OCI-LY7 (cell line): ENCODE measurements at regions not wholly inside any gene's neighbourhood (a gene's known extent, or its start where the extent isn't known, plus 50 kb on each side); places are given as distances from the start of the nearest gene placed in this dataset.

Experiments used
- BruUV-seq: library from RNA; stranded (reverse); fragments of 400-500 nt; replicated peaks from 2 replicates; lab custom pipeline; 2021; lab: Mats Ljungman, UMichigan
- CTCF ChIA-PET: fragments of 300-600 bp; sonication (Branson Sonifier 250); formaldehyde crosslinking; loops from one replicate; lab custom pipeline; 2022; ENCODE audit warnings: antibody characterized with exemption; ENCODE audit not compliant: unreplicated experiment; lab: Charles Lee
- POLR2A ChIA-PET: fragments of 300-600 bp; sonication (Branson Sonifier 250); formaldehyde crosslinking; loops from one replicate; lab custom pipeline; 2022; ENCODE audit warnings: antibody characterized with exemption; lab: Charles Lee
- DNase-seq: peaks from one replicate; pipeline ENCODE4 v3.0.0-alpha.2; 2015; ENCODE audit warnings: low spot score
- H2AFZ ChIP-seq: fragments of 200-600 bp; sonication (generic), shearing (Covaris generic); 2 replicates; pipeline ENCODE4 v1.6.1; 2014; ENCODE audit warnings: mild to moderate bottlenecking, antibody characterized with exemption, low read length, moderate library complexity
- H3K27ac ChIP-seq: fragments of 200-600 bp; sonication (generic); 2 replicates; pipeline ENCODE4 v1.5.1; 2014; ENCODE audit warnings: mixed run types, low read depth, mild to moderate bottlenecking, moderate library complexity, low read length, inconsistent platforms; ENCODE audit not compliant: poor library complexity, severe bottlenecking
- H3K36me3 ChIP-seq: fragments of 200-600 bp; sonication (generic); 2 replicates; pipeline ENCODE4 v1.6.1; 2014; ENCODE audit warnings: mild to moderate bottlenecking, antibody characterized with exemption, low read length, moderate library complexity, mixed read lengths; ENCODE audit not compliant: insufficient read depth
- H3K4me1 ChIP-seq: fragments of 200-600 bp; sonication (generic); 2 replicates; pipeline ENCODE4 v1.5.1; 2014; ENCODE audit warnings: mild to moderate bottlenecking, low read length; ENCODE audit not compliant: insufficient read depth, poor library complexity, severe bottlenecking
- H3K4me2 ChIP-seq: fragments of 200-600 bp; sonication (generic); 2 replicates; pipeline ENCODE4 v1.6.1; 2014; ENCODE audit warnings: mild to moderate bottlenecking, low read length
- H3K4me3 ChIP-seq: fragments of 200-600 bp; sonication (generic); 2 replicates; pipeline ENCODE4 v1.5.1; 2014; ENCODE audit warnings: mild to moderate bottlenecking, low read depth, low read length; ENCODE audit not compliant: poor library complexity, severe bottlenecking
- H3K79me2 ChIP-seq: fragments of 200-600 bp; sonication (generic); 2 replicates; pipeline ENCODE4 v1.6.1; 2016; ENCODE audit warnings: low read depth, mild to moderate bottlenecking, low read length, moderate library complexity, mixed read lengths; ENCODE audit not compliant: insufficient read depth
- H3K9me2 ChIP-seq: fragments of 200-600 bp; sonication (generic); 2 replicates; pipeline ENCODE4 v1.6.1; 2016; ENCODE audit warnings: mild to moderate bottlenecking, low read length, mixed read lengths; ENCODE audit not compliant: insufficient read depth
- H3K9me3 ChIP-seq: fragments of 200-600 bp; sonication (generic); 2 replicates; pipeline ENCODE4 v1.6.1; 2014; ENCODE audit warnings: mild to moderate bottlenecking, mixed run types, low read length, mixed read lengths
- H4K20me1 ChIP-seq: fragments of 200-600 bp; sonication (generic); 2 replicates; pipeline ENCODE4 v1.6.1; 2014; ENCODE audit warnings: mild to moderate bottlenecking, antibody characterized with exemption, low read length, moderate library complexity, mixed read lengths; ENCODE audit not compliant: insufficient read depth
- CTCF ChIP-seq: fragments of 200-600 bp; sonication (generic); conservative IDR thresholded peaks from 2 replicates; pipeline ENCODE4 v1.5.1; 2014; ENCODE audit warnings: mild to moderate bottlenecking, antibody characterized with exemption, low read length, moderate library complexity, mixed read lengths
- EZH2phosphoT487 ChIP-seq: fragments of 200-600 bp; sonication (generic); IDR thresholded peaks from 2 replicates; pipeline ENCODE4 v1.6.1; 2018; ENCODE audit warnings: low read depth, borderline replicate concordance, mild to moderate bottlenecking, mixed run types, antibody characterized with exemption, low read length, moderate library complexity, mixed read lengths
- intact Hi-C: fragments of 100-400 bp; cut with micrococcal nuclease; formaldehyde crosslinking; loops from one replicate; pipeline ENCODE4 v1.10.0; 2022; ENCODE audit not compliant: unreplicated experiment

- no peak overlapping the region for H3K4me2 ChIP-seq
- POLR2A ChIA-PET = no interaction called here
- H3K79me2 ChIP-seq = no peaks in the 10 kb centered on the region
- no peak overlapping the region for H3K4me3 ChIP-seq
- intact Hi-C loops = no loop called here
- TF ChIP-seq CTCF (no peak), EZH2phosphoT487 (no peak)
- CTCF ChIA-PET = no interaction called here
- no peaks in the 10 kb centered on the region for H3K36me3 ChIP-seq
- no TSS peak for BruUV-seq
- H3K9me3 ChIP-seq = no peaks in the 10 kb centered on the region
- no peak overlapping the region for H2AFZ ChIP-seq
- no peaks in the 10 kb centered on the region for H3K4me1 ChIP-seq
- no peak overlapping the region for H3K27ac ChIP-seq
- no peaks in the 10 kb centered on the region for H4K20me1 ChIP-seq
- H3K9me2 ChIP-seq = no peaks in the 10 kb centered on the region
- DNase-seq = no peak
Measured at GRCh38 chr3:163891771-163892170, 1186.5 kb downstream of the SI start.

- Histone ChIP-seq H3K4me3 (no peak overlapping the region), H3K36me3 (no peaks in the 10 kb centered on the region), H3K27ac (no peak overlapping the region), H4K20me1 (no peaks in the 10 kb centered on the region), H3K9me2 (no peaks in the 10 kb centered on the region), H2AFZ (no peak overlapping the region), H3K79me2 (no peaks in the 10 kb centered on the region), H3K4me2 (no peak overlapping the region), H3K4me1 (no peaks in the 10 kb centered on the region), H3K9me3 (no peaks in the 10 kb centered on the region)
- CTCF ChIA-PET = no interaction called here
- TF ChIP-seq CTCF = no peak
- BruUV-seq = no TSS peak
- POLR2A ChIA-PET = no interaction called here
- intact Hi-C loops = no loop called here
- DNase-seq = no peak
Measured at GRCh38 chr3:163890661-163891060, 1187.6 kb downstream of the SI start.

- Histone ChIP-seq H3K9me2 (no peaks in the 10 kb centered on the region), H3K9me3 (no peaks in the 10 kb centered on the region; the same call in 1 of the 2 replicates), H4K20me1 (no peaks in the 10 kb centered on the region), H3K27ac (no peak overlapping the region), H3K79me2 (no peaks in the 10 kb centered on the region), H3K36me3 (no peaks in the 10 kb centered on the region), H3K4me2 (no peak overlapping the region), H3K4me1 (no peaks in the 10 kb centered on the region), H3K4me3 (no peak overlapping the region), H2AFZ (no peak overlapping the region)
- TF ChIP-seq EZH2phosphoT487 = no peak
- no peak for TF ChIP-seq CTCF
- intact Hi-C loops = no loop called here
- BruUV-seq = no TSS peak
- POLR2A ChIA-PET = no interaction called here
- CTCF ChIA-PET = no interaction called here
- no peak for DNase-seq
Measured at GRCh38 chr3:163879172-163879571, 1199.1 kb downstream of the SI start.
